ENCODE measurements at regions not wholly inside any gene's neighbourhood (a gene's known extent, or its start where the extent isn't known, plus 50 kb on each side); places are given as distances from the start of the nearest gene placed in this dataset.
"Not testable (repeated sequence)": the region's sequence is repeated elsewhere in the genome, so short reads cannot be mapped to it uniquely, and the experiment has no call there.

- not testable (repeated sequence) for TF ChIP-seq CTCF (IDR thresholded peaks at IDR 0.05; ENCODE audit: low read depth, low read length, missing input control); NR2F2 (IDR thresholded peaks at IDR 0.05); MAX (IDR thresholded peaks at IDR 0.05); YY1 (IDR thresholded peaks at IDR 0.05); JUND (IDR thresholded peaks at IDR 0.05); EGR1 (IDR thresholded peaks at IDR 0.05; ENCODE audit: low read depth in 2 of 2); RAD21 (IDR thresholded peaks at IDR 0.05); GABPA (IDR thresholded peaks at IDR 0.05 in 1 of 2, conservative IDR thresholded peaks at IDR 0.05 in 1 of 2); TAF1 (conservative IDR thresholded peaks at IDR 0.05); REST (IDR thresholded peaks at IDR 0.05)
Measured at GRCh38 chrX:123788193-123788592, 55.3 kb upstream of the THOC2 start.
